22Rv1 (cell line): ENCODE measurements at regions not wholly inside any gene's neighbourhood (a gene's known extent, or its start where the extent isn't known, plus 50 kb on each side); places are given as distances from the start of the nearest gene placed in this dataset.

Experiments
- CTCF ChIP-seq: fragments of 450-650 bp; IDR thresholded peaks from 2 replicates; pipeline ENCODE4 v1.5.1; 2017; ENCODE audit warnings: mild to moderate bottlenecking
- ZFX ChIP-seq: fragments of 450-650 bp; IDR thresholded peaks from 2 replicates; pipeline ENCODE4 v1.6.1; 2017; ENCODE audit warnings: antibody characterized with exemption, borderline replicate concordance

GRCh38 chr2:175450029-175450760 lies 268.7 kb upstream of the ATP5MC3 start:
- TF ChIP-seq ZFX (no peak), CTCF (no peak)
